Colonic mucosa (tissue), 4 donors: ENCODE measurements at regions not wholly inside any gene's neighbourhood (a gene's known extent, or its start where the extent isn't known, plus 50 kb on each side); places are given as distances from the start of the nearest gene placed in this dataset.

Experiments
- DNase-seq: peaks from one replicate; pipeline ENCODE4 v3.0.0-alpha.2; 2020
- H3K27ac ChIP-seq: fragments of 200-600 bp; one replicate; pipeline ENCODE4 v1.8.0; 2021
- H3K27me3 ChIP-seq: fragments of 200-600 bp; one replicate; pipeline ENCODE4 v1.8.0; 2021
- H3K36me3 ChIP-seq: fragments of 200-600 bp; one replicate; pipeline ENCODE4 v1.8.0; 2021
- H3K4me1 ChIP-seq: fragments of 200-600 bp; one replicate; pipeline ENCODE4 v1.8.0; 2021; ENCODE audit warnings: mild to moderate bottlenecking
- H3K4me3 ChIP-seq: fragments of 200-600 bp; one replicate; pipeline ENCODE4 v1.8.0; 2021
- H3K9ac ChIP-seq, 2 donors: one replicate each; pipeline ENCODE4 v1.7.0; 2013; ENCODE audit warnings: control low read depth in 2 of 2, low read depth in 2 of 2, low read length in 2 of 2
- H3K9me3 ChIP-seq: fragments of 200-600 bp; one replicate; pipeline ENCODE4 v1.8.0; 2021
- intact Hi-C: fragments of 100-400 bp; cut with DNase I; formaldehyde crosslinking; loops from one replicate; pipeline ENCODE4 v1.14.1; 2022
- TF ChIP-seq, protein P1 (sequence below): fragments of 200-600 bp; IDR thresholded peaks from one replicate; pipeline ENCODE4 v1.8.0; 2022; ENCODE audit warnings: antibody characterized with exemption, mild to moderate bottlenecking
- donor health status: healthy.
- donor health status: DM: no; HTN: no; CAD: no.
- donor health status: DM: no; HTN: no; CAD: no.

DNA sequence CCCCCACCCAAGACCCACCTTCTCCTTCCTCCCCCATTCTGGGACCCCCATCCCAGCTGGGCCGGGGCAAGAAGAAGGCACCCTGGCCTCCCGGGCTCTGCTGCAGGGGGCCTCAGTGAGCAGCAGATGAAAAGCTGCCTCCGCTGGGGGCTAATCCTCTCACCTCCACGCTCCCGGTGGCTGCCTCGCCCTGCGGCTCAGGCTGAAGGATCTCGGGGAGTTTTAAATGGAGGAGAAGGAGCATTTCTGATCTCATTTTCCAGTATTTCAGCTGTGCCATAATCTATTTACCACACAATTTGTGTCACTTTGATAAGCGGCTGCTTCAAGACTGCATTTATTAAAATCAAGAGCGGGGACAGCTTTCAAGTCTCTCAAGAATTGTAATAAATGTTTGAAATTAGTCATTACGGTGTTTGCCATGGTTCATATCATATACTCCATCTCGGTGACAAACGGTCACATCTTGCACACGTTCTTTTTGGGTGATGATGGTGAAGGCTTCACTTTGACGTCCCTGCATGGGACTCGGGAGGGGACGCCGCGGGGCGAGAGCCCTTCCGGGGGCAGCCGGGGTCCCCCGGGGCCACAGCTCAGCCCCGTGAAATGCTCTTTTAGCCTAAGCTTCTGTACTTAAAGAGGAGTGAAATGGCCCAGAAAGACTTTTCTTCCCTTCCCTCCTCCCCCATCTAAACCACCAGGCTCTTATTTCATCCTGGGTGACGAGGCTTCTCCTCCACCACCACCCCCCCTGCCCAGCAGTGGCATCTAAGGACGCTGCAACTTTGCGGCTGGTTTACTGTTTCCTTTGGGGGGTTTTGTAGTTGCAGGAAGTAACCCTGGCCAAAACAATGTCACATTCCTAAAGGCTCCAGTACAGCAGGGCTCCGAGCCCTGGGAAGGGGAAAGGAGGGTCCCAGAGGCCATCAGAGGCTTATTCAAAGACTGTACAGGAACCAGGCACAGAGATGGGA lies 313.1 kb upstream of the TNRC6C start:
- intact Hi-C loops: no loop called here
- no peak for DNase-seq
- H3K36me3 ChIP-seq: no peaks in the 10 kb centered on the region
- H3K9me3 ChIP-seq: no peaks in the 10 kb centered on the region
- no peak overlapping the region for H3K9ac ChIP-seq
- H3K27me3 ChIP-seq: no peaks in the 10 kb centered on the region
- no peaks in the 10 kb centered on the region for H3K4me1 ChIP-seq
- TF ChIP-seq, protein P1, sequence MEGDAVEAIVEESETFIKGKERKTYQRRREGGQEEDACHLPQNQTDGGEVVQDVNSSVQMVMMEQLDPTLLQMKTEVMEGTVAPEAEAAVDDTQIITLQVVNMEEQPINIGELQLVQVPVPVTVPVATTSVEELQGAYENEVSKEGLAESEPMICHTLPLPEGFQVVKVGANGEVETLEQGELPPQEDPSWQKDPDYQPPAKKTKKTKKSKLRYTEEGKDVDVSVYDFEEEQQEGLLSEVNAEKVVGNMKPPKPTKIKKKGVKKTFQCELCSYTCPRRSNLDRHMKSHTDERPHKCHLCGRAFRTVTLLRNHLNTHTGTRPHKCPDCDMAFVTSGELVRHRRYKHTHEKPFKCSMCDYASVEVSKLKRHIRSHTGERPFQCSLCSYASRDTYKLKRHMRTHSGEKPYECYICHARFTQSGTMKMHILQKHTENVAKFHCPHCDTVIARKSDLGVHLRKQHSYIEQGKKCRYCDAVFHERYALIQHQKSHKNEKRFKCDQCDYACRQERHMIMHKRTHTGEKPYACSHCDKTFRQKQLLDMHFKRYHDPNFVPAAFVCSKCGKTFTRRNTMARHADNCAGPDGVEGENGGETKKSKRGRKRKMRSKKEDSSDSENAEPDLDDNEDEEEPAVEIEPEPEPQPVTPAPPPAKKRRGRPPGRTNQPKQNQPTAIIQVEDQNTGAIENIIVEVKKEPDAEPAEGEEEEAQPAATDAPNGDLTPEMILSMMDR: no peak
- no peak overlapping the region for H3K27ac ChIP-seq
- H3K4me3 ChIP-seq: no peak overlapping the region

DNA sequence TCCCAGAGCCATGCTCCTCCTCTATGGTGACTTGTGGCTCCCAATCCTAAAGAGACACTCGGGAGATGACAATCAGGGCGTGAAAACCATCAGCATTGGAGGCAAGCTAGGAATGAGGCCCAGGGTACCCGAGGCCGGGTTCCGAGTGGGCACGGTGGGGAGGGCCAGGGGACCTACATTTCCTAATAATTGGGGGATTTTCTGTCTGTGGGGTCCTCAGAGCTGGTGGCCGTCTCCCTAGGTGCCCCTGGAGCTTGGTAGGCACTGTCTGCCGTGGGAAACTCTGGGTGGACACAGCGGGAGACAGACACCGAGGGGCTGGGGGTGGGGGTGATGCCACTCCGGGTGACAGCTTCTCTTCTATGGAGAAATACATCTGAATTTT lies 312.5 kb upstream of the TNRC6C start:
- no peak overlapping the region for H3K4me3 ChIP-seq
- H3K36me3 ChIP-seq: no peaks in the 10 kb centered on the region
- no peaks in the 10 kb centered on the region for H3K27me3 ChIP-seq
- TF ChIP-seq, protein P1: no peak
- no peak overlapping the region for H3K27ac ChIP-seq
- no peak for DNase-seq
- intact Hi-C loops: no loop called here
- H3K9ac ChIP-seq: no peak overlapping the region
- H3K9me3 ChIP-seq: no peaks in the 10 kb centered on the region
- H3K4me1 ChIP-seq: no peaks in the 10 kb centered on the region

DNA sequence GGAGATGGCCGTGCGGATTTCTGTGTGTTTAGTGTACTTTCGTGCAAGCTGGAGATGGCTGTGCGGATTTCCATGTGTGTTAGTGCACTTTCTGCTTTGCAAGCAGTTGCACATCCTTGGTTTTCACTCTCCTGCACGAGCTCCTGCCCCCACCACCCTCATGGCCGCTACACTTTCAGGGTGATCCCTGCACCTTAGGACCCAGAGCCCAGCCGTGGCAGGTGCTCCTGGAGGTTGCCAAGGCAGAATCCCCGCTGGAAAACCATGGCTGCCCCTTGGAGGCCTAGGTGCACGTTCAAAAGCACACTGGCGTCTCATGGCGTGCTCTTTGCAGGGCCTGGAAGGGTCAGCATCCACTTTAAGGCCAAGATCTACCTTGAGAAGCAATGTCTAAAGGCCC lies 311.0 kb upstream of the TNRC6C start:
- no peaks in the 10 kb centered on the region for H3K4me1 ChIP-seq
- no peak for DNase-seq
- H3K9ac ChIP-seq: no peak overlapping the region
- TF ChIP-seq, protein P1: no peak
- no peaks in the 10 kb centered on the region for H3K9me3 ChIP-seq
- no peaks in the 10 kb centered on the region for H3K27me3 ChIP-seq
- intact Hi-C loops: no loop called here
- H3K27ac ChIP-seq: no peak overlapping the region
- no peak overlapping the region for H3K4me3 ChIP-seq
- H3K36me3 ChIP-seq: no peaks in the 10 kb centered on the region

DNA sequence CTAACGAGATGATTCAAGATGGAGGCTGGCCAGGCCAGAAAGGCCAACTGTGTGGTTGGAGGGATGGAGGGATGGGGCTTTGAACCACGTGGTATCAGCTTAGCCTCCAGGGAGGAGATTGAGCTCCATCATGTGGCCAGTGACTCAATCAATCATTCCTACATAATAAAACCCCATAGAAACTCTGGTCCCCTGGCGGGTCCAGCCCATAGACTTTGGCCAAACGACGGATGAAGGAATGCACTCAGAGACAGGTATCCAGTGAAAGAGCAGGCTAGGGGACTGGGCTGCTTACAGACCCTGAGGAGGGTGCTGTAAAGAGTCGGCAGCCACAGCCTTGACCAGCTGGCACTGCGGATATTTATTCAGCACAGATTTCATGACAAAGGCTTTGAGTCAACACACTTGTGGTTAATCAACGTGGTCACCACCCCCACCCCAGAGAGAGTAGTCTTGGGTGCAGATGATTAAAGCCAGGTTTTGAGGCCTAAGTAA lies 308.7 kb upstream of the TNRC6C start:
- no peaks in the 10 kb centered on the region for H3K36me3 ChIP-seq
- intact Hi-C loops: no loop called here
- TF ChIP-seq, protein P1: no peak
- H3K27ac ChIP-seq: no peak overlapping the region
- H3K9me3 ChIP-seq: no peaks in the 10 kb centered on the region
- no peaks in the 10 kb centered on the region for H3K27me3 ChIP-seq
- no peak overlapping the region for H3K9ac ChIP-seq
- no peak for DNase-seq
- H3K4me1 ChIP-seq: no peaks in the 10 kb centered on the region
- H3K4me3 ChIP-seq: no peak overlapping the region

DNA sequence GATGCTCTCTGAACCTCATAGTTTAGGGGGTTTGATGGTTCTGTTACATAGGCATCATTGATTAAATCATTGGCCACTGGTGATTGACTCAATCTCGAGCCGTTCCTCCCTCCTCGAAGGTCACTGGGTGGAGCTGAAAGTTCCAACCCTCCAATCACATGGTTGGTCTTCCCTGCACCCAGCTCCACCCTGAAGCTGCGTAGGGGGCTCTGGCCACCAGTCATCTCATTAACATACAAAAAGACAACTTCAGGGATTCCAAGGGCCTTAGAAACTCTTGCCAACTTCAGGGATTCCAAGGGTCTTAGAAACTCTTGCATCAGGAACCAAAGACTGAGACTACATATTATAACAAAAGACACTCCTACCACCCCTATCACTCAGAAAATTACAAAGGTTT lies 306.5 kb upstream of the TNRC6C start:
- no peak overlapping the region for H3K4me3 ChIP-seq
- no peaks in the 10 kb centered on the region for H3K36me3 ChIP-seq
- DNase-seq: no peak
- no peaks in the 10 kb centered on the region for H3K9me3 ChIP-seq
- H3K27me3 ChIP-seq: no peaks in the 10 kb centered on the region
- intact Hi-C loops: no loop called here
- no peaks in the 10 kb centered on the region for H3K4me1 ChIP-seq
- H3K27ac ChIP-seq: no peak overlapping the region
- TF ChIP-seq, protein P1: no peak
- no peak overlapping the region for H3K9ac ChIP-seq
